ENCODE measurements at regions not wholly inside any gene's neighbourhood (a gene's known extent, or its start where the extent isn't known, plus 50 kb on each side); places are given as distances from the start of the nearest gene placed in this dataset.

DNA sequence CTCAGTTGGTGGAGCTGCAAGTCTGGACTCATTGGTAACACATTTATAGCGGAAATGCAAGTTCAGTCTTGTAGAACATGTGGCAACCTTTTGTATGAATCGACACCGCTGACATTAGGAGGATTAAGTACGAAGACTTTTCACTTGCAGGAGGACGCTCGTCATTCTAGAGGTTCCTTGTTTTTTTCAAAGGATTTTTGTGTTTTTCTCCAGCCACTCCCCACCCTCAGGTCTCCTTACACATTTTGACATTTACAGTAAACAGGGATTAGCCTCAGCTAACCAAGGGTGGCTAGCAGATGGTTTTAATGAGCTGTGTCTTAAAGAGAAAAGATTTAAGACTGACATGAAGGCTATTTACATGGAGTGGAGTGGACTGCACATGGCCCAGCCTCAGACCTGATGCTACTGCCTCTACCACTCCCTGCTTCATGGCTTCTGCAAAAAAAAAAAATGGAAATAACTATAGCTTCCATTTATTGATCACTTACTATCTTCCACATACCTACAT is 173.8 kb downstream of the TRIB2 start:
- no peak for DNase-seq
- no peaks in the 10 kb centered on the region for H3K27me3 ChIP-seq (ENCODE audit: control insufficient read depth in 3 of 3, insufficient read depth in 3 of 3, low read length in 3 of 3)
- WGBS, 3 donors = 92 to 93% (median 92%) methylated on average over 6 of the region's 6 CpGs
- no peaks in the 10 kb centered on the region for H3K4me1 ChIP-seq (ENCODE audit: control insufficient read depth in 3 of 3, insufficient read depth in 2 of 3, low read depth in 1 of 3, low read length in 2 of 3)
- H3K36me3 ChIP-seq (ENCODE audit: control insufficient read depth in 3 of 3, insufficient read depth in 2 of 3, low read depth in 1 of 3, low read length in 3 of 3) = no peaks in the 10 kb centered on the region
- H3K27ac ChIP-seq (ENCODE audit: low read depth in 1 of 3, low read length in 2 of 3) = no peak overlapping the region
- no peak overlapping the region for H3K4me3 ChIP-seq (ENCODE audit: low read depth in 1 of 3, low read length in 3 of 3)
- H3K9me3 ChIP-seq (ENCODE audit: control insufficient read depth in 2 of 2, insufficient read depth in 1 of 2, low read depth in 1 of 2, low read length in 1 of 2) = peaks cover 0 to 11% of the 10 kb centered on the region in 2 donors
- FAIRE-seq = no peak

DNA sequence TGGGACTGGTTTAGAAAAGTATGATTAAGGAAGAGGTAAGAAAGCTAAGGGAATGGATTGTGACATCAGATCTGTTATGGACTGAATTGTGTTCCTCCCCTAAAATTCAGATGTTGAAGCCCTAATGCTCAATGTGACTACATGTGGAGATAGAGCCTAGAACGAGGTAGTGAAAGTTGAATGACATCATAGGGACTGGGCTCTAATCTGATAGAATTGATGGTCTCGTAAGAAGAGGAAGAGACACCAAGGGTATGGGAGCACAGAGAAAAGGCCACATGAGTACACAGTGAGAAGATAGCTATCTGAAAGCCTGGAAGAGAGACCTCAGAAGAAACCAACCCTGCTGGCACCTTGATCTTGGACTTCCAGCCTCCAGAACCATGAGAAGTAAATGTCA is 178.3 kb downstream of the TRIB2 start:
- DNase-seq (no peak), FAIRE-seq (no peak)
- WGBS, 3 donors = 74 to 75% (median 74%) methylated on average over 2 of the region's 2 CpGs
- Histone ChIP-seq H3K27ac (ENCODE audit: low read depth in 1 of 3, low read length in 2 of 3) (no peak overlapping the region), H3K4me1 (ENCODE audit: control insufficient read depth in 3 of 3, insufficient read depth in 2 of 3, low read depth in 1 of 3, low read length in 2 of 3) (no peaks in the 10 kb centered on the region), H3K36me3 (ENCODE audit: control insufficient read depth in 3 of 3, insufficient read depth in 2 of 3, low read depth in 1 of 3, low read length in 3 of 3) (no peaks in the 10 kb centered on the region), H3K4me3 (ENCODE audit: low read depth in 1 of 3, low read length in 3 of 3) (no peak overlapping the region), H3K9me3 (ENCODE audit: control insufficient read depth in 2 of 2, insufficient read depth in 1 of 2, low read depth in 1 of 2, low read length in 1 of 2) (peaks cover 0 to 11% of the 10 kb centered on the region in 2 donors), H3K27me3 (ENCODE audit: control insufficient read depth in 3 of 3, insufficient read depth in 3 of 3, low read length in 3 of 3) (no peaks in the 10 kb centered on the region)

DNA sequence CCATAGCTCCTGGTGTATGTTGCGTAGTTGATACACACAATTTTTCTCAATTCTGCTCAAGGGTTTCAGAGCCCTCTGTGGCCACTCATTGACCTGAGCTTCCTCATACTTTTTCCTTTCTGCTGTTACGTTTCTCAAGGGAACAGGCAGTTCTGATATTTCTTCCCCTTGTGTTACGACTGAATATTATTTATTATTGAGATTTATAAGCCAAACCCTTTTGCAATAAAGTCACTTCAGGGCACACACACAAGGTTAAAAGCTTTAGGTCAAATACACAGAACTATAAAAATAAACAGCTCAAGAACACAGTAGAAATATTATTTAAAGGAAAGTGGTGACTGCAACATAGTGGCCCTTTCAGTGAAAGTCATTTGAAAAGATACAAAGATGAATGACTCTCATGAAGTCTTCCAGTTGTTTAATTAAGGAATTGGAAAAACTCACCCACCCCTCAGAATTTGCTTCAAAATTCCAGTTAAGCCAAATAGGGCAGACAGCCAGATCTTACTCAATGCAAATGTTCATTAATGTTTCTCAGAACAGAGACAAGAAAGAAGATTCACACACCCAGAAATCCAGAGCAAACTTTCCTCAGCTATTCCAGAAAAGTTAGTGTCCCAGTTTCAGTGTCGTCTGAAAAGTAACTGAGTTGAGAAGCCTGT is 179.7 kb downstream of the TRIB2 start:
- FAIRE-seq (no peak), DNase-seq (no peak)
- peaks cover 0 to 11% of the 10 kb centered on the region in 2 donors for H3K9me3 ChIP-seq (ENCODE audit: control insufficient read depth in 2 of 2, insufficient read depth in 1 of 2, low read depth in 1 of 2, low read length in 1 of 2)
- H3K4me3 ChIP-seq (ENCODE audit: low read depth in 1 of 3, low read length in 3 of 3) = no peak overlapping the region
- H3K4me1 ChIP-seq (ENCODE audit: control insufficient read depth in 3 of 3, insufficient read depth in 2 of 3, low read depth in 1 of 3, low read length in 2 of 3) = no peaks in the 10 kb centered on the region
- H3K27ac ChIP-seq (ENCODE audit: low read depth in 1 of 3, low read length in 2 of 3) = no peak overlapping the region
- H3K27me3 ChIP-seq (ENCODE audit: control insufficient read depth in 3 of 3, insufficient read depth in 3 of 3, low read length in 3 of 3) = no peaks in the 10 kb centered on the region
- 65 to 82% (median 74%) methylated on average over 4 of the region's 4 CpGs for WGBS, 3 donors
- no peaks in the 10 kb centered on the region for H3K36me3 ChIP-seq (ENCODE audit: control insufficient read depth in 3 of 3, insufficient read depth in 2 of 3, low read depth in 1 of 3, low read length in 3 of 3)

- WGBS, 3 donors = 36 to 58% (median 46%) methylated on average over 1 of the region's 1 CpG
- peaks cover 0 to 10% of the 10 kb centered on the region in 2 donors for H3K9me3 ChIP-seq (ENCODE audit: control insufficient read depth in 2 of 2, insufficient read depth in 1 of 2, low read depth in 1 of 2, low read length in 1 of 2)
- no peak for FAIRE-seq
- no peak overlapping the region for H3K4me3 ChIP-seq (ENCODE audit: low read depth in 1 of 3, low read length in 3 of 3)
- H3K27me3 ChIP-seq (ENCODE audit: control insufficient read depth in 3 of 3, insufficient read depth in 3 of 3, low read length in 3 of 3) = no peaks in the 10 kb centered on the region
- no peak overlapping the region for H3K27ac ChIP-seq (ENCODE audit: low read depth in 1 of 3, low read length in 2 of 3)
- H3K4me1 ChIP-seq (ENCODE audit: control insufficient read depth in 3 of 3, insufficient read depth in 2 of 3, low read depth in 1 of 3, low read length in 2 of 3) = no peaks in the 10 kb centered on the region
- peak in 1 of 2 donors; percentile 39 for DNase-seq
- H3K36me3 ChIP-seq (ENCODE audit: control insufficient read depth in 3 of 3, insufficient read depth in 2 of 3, low read depth in 1 of 3, low read length in 3 of 3) = no peaks in the 10 kb centered on the region
Observed at GRCh38 chr2:12897181-12897580, 180.4 kb downstream of the TRIB2 start.

- Histone ChIP-seq H3K27ac (ENCODE audit: low read depth in 1 of 3, low read length in 2 of 3) (no peak overlapping the region), H3K27me3 (ENCODE audit: control insufficient read depth in 3 of 3, insufficient read depth in 3 of 3, low read length in 3 of 3) (no peaks in the 10 kb centered on the region), H3K4me3 (ENCODE audit: low read depth in 1 of 3, low read length in 3 of 3) (no peak overlapping the region), H3K36me3 (ENCODE audit: control insufficient read depth in 3 of 3, insufficient read depth in 2 of 3, low read depth in 1 of 3, low read length in 3 of 3) (no peaks in the 10 kb centered on the region), H3K4me1 (ENCODE audit: control insufficient read depth in 3 of 3, insufficient read depth in 2 of 3, low read depth in 1 of 3, low read length in 2 of 3) (no peaks in the 10 kb centered on the region), H3K9me3 (ENCODE audit: control insufficient read depth in 2 of 2, insufficient read depth in 1 of 2, low read depth in 1 of 2, low read length in 1 of 2) (no peaks in the 10 kb centered on the region)
- WGBS, 3 donors = 71 to 83% (median 76%) methylated on average over 2 of the region's 2 CpGs
- FAIRE-seq = no peak
- DNase-seq = no peak
Observed at GRCh38 chr2:12903272-12903671, 186.5 kb downstream of the TRIB2 start.

DNA sequence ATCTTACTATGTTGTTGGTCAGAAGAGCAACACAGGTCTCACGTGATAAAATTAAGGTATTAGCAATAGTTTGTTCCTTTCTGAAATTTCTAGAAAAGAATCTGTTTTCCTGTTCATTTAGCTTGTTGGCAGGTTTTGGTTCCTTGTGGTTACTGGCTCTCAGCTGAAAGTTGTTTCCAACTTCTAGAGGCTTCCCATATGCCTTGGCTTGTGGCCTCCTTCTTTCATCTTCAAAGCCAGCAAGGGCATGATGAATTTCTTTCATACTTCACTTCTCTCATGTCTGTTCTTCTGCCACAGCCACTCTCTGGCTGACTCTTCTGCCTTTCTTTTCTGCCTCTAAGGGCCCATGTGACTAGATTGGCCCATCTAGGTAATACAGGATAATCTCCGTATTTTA is 193.7 kb downstream of the TRIB2 start:
- Histone ChIP-seq H3K27me3 (ENCODE audit: control insufficient read depth in 3 of 3, insufficient read depth in 3 of 3, low read length in 3 of 3) (no peaks in the 10 kb centered on the region), H3K27ac (ENCODE audit: low read depth in 1 of 3, low read length in 2 of 3) (no peak overlapping the region), H3K4me3 (ENCODE audit: low read depth in 1 of 3, low read length in 3 of 3) (no peak overlapping the region), H3K36me3 (ENCODE audit: control insufficient read depth in 3 of 3, insufficient read depth in 2 of 3, low read depth in 1 of 3, low read length in 3 of 3) (no peaks in the 10 kb centered on the region), H3K4me1 (ENCODE audit: control insufficient read depth in 3 of 3, insufficient read depth in 2 of 3, low read depth in 1 of 3, low read length in 2 of 3) (no peaks in the 10 kb centered on the region), H3K9me3 (ENCODE audit: control insufficient read depth in 2 of 2, insufficient read depth in 1 of 2, low read depth in 1 of 2, low read length in 1 of 2) (no peaks in the 10 kb centered on the region)
- 89 to 94% (median 90%) methylated on average over 2 of the region's 2 CpGs for WGBS, 3 donors
- FAIRE-seq = no peak
- DNase-seq = no peak

DNA sequence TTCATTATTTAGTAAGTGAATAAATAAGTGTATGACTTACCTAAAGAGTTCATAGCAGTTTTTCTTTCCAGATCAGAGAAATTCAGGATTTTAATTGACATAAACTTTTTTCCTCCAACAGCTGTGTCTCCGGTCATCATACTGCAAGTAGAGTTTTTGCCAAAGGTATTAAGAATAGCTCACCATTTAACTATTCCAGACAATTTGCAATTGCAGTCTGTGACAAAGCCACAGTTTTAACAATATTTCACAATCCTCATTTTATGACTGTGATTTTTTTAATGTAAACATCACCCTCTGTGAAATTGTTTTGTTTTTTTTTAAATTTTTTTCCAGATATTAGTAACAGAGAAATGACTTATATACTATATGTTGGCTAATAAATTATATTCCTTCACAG is 199.1 kb downstream of the TRIB2 start:
- WGBS, 3 donors = 76 to 83% (median 82%) methylated on average over 1 of the region's 1 CpG
- H3K4me3 ChIP-seq (ENCODE audit: low read depth in 1 of 3, low read length in 3 of 3) = no peak overlapping the region
- H3K27me3 ChIP-seq (ENCODE audit: control insufficient read depth in 3 of 3, insufficient read depth in 3 of 3, low read length in 3 of 3) = no peaks in the 10 kb centered on the region
- H3K9me3 ChIP-seq (ENCODE audit: control insufficient read depth in 2 of 2, insufficient read depth in 1 of 2, low read depth in 1 of 2, low read length in 1 of 2) = no peaks in the 10 kb centered on the region
- no peak overlapping the region for H3K27ac ChIP-seq (ENCODE audit: low read depth in 1 of 3, low read length in 2 of 3)
- no peaks in the 10 kb centered on the region for H3K4me1 ChIP-seq (ENCODE audit: control insufficient read depth in 3 of 3, insufficient read depth in 2 of 3, low read depth in 1 of 3, low read length in 2 of 3)
- FAIRE-seq = no peak
- DNase-seq = no peak
- H3K36me3 ChIP-seq (ENCODE audit: control insufficient read depth in 3 of 3, insufficient read depth in 2 of 3, low read depth in 1 of 3, low read length in 3 of 3) = no peaks in the 10 kb centered on the region

DNA sequence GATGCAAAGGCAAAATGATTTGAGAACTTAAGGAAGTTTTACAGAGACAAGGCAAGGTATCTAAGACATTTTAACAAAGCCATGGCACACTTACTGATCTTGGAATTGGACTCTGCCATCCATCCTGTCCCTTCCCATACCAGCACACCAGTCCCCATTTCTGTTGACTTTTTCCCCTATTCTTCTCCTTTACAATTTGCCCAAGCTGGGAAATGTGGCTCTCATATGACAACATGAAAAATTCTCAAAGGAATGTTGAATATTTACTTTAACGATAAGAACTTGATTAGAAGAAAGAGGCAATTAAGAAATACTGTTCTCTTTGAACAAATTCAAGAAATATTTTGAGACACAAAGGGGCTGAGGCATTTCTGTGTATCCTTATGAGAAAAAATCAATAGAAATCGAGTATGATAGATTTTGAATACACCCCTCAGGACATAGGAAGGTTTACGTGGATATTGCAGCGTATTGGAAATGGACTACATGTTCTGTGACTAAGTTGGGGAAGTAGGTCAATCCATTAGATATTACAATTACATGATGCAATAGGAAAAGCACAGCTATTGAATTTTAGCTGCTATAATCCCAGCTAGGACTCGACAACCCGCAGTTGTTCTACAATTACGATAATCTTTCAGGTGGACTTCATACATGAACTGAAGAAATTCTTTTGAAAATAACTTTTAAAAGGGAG is 201.6 kb downstream of the TRIB2 start:
- DNase-seq (no peak), FAIRE-seq (no peak)
- Histone ChIP-seq H3K4me3 (ENCODE audit: low read depth in 1 of 3, low read length in 3 of 3) (no peak overlapping the region), H3K9me3 (ENCODE audit: control insufficient read depth in 2 of 2, insufficient read depth in 1 of 2, low read depth in 1 of 2, low read length in 1 of 2) (no peaks in the 10 kb centered on the region), H3K36me3 (ENCODE audit: control insufficient read depth in 3 of 3, insufficient read depth in 2 of 3, low read depth in 1 of 3, low read length in 3 of 3) (no peaks in the 10 kb centered on the region), H3K4me1 (ENCODE audit: control insufficient read depth in 3 of 3, insufficient read depth in 2 of 3, low read depth in 1 of 3, low read length in 2 of 3) (no peaks in the 10 kb centered on the region), H3K27me3 (ENCODE audit: control insufficient read depth in 3 of 3, insufficient read depth in 3 of 3, low read length in 3 of 3) (no peaks in the 10 kb centered on the region), H3K27ac (ENCODE audit: low read depth in 1 of 3, low read length in 2 of 3) (no peak overlapping the region)
- 56 to 61% (median 58%) methylated on average over 7 of the region's 7 CpGs for WGBS, 3 donors
